ENCODE measurements at regions not wholly inside any gene's neighbourhood (a gene's known extent, or its start where the extent isn't known, plus 50 kb on each side); places are given as distances from the start of the nearest gene placed in this dataset.

DNA sequence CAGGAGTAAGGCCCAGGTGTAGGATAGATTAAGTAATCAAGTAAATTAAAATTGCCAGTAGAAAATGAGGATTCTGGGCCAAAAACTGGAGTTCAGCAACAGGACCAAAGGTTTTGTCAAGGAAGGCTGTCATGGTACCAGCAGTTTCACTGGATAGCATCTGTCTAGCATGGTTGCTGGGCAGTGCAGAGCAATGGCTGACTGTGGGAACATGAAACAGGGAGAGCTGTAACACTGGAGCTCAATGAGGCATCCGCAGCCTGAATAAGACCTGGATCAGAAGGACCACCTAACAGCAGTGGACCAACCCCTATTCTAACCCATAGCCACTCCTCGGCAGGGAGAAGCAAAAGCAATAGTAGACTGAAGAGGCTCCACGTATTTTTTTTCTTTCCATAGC lies 132.4 kb downstream of the ATOH1 start (continued):
- TF ChIP-seq JUNB (IDR thresholded peaks at IDR 0.05; ENCODE audit: unreplicated experiment): no peak
- TF ChIP-seq, protein P1, sequence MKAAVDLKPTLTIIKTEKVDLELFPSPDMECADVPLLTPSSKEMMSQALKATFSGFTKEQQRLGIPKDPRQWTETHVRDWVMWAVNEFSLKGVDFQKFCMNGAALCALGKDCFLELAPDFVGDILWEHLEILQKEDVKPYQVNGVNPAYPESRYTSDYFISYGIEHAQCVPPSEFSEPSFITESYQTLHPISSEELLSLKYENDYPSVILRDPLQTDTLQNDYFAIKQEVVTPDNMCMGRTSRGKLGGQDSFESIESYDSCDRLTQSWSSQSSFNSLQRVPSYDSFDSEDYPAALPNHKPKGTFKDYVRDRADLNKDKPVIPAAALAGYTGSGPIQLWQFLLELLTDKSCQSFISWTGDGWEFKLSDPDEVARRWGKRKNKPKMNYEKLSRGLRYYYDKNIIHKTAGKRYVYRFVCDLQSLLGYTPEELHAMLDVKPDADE (IDR thresholded peaks at IDR 0.05): no peak
- TF ChIP-seq NANOG (IDR thresholded peaks at IDR 0.05; ENCODE audit: borderline replicate concordance): no peak

DNA sequence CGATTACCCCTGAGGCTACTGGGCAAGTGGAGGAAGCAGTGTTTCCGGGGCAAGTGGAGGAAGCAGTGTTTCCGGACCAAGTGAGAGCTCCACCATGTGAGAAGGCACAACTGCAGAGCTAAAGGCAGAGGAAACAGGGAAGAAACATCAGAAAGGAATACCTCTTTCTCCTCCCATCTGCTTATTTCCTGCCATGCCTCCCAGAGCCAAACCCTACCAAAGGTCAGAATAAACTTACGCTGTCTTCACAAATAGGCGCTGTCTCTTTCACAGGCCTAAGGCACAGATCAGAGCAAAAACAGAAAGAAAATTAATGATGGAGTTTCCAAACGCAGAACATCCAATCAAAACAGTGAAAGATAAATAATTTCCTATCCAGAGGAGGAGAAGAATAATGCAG lies 153.0 kb downstream of the ATOH1 start:
- Histone ChIP-seq H3K9me2 (ENCODE audit: insufficient read depth) (no peaks in the 10 kb centered on the region), H3K4me3 (no peak overlapping the region), H2AFZ (peak overlapping the region; percentile 80), H3F3A (replicated peaks; ENCODE audit: low read depth) (no peaks in the 10 kb centered on the region), H4K20me1 (replicated peaks; ENCODE audit: insufficient read depth) (no peaks in the 10 kb centered on the region), H3K36me3 (ENCODE audit: insufficient read depth) (0 out of 2 replicates have a peak, but pooled peaks cover 3% of the 10 kb centered on the region), H3K27me3 (ENCODE audit: insufficient read depth) (no peaks in the 10 kb centered on the region), H3K4me2 (no peak overlapping the region), H3K79me2 (replicated peaks; ENCODE audit: insufficient read depth) (no peaks in the 10 kb centered on the region), H3K27ac (ENCODE audit: low read depth) (no peak overlapping the region), H3K4me1 (ENCODE audit: insufficient read depth) (no peaks in the 10 kb centered on the region)
- Mint-ChIP-seq H3K27ac (no peak overlapping the region), H3K4me1 (peaks cover 2% of the 10 kb centered on the region; the same call in 2 of the 3 replicates), H3K27me3 (ENCODE audit: insufficient read depth, low read depth, poor library complexity) (peaks cover 2% of the 10 kb centered on the region), H3K36me3 (ENCODE audit: low read depth) (peaks cover 9% of the 10 kb centered on the region), H3K9me3 (peaks cover 19% of the 10 kb centered on the region), H3K4me3 (no peak overlapping the region)
- DNase-seq (ENCODE audit: low spot score): no peak
- ATAC-seq: no peak
- TF ChIP-seq STAT1 (IDR thresholded peaks at IDR 0.05; ENCODE audit: unreplicated experiment): no peak
- TF ChIP-seq JUNB (IDR thresholded peaks at IDR 0.05; ENCODE audit: unreplicated experiment): no peak
- TF ChIP-seq, protein P2, sequence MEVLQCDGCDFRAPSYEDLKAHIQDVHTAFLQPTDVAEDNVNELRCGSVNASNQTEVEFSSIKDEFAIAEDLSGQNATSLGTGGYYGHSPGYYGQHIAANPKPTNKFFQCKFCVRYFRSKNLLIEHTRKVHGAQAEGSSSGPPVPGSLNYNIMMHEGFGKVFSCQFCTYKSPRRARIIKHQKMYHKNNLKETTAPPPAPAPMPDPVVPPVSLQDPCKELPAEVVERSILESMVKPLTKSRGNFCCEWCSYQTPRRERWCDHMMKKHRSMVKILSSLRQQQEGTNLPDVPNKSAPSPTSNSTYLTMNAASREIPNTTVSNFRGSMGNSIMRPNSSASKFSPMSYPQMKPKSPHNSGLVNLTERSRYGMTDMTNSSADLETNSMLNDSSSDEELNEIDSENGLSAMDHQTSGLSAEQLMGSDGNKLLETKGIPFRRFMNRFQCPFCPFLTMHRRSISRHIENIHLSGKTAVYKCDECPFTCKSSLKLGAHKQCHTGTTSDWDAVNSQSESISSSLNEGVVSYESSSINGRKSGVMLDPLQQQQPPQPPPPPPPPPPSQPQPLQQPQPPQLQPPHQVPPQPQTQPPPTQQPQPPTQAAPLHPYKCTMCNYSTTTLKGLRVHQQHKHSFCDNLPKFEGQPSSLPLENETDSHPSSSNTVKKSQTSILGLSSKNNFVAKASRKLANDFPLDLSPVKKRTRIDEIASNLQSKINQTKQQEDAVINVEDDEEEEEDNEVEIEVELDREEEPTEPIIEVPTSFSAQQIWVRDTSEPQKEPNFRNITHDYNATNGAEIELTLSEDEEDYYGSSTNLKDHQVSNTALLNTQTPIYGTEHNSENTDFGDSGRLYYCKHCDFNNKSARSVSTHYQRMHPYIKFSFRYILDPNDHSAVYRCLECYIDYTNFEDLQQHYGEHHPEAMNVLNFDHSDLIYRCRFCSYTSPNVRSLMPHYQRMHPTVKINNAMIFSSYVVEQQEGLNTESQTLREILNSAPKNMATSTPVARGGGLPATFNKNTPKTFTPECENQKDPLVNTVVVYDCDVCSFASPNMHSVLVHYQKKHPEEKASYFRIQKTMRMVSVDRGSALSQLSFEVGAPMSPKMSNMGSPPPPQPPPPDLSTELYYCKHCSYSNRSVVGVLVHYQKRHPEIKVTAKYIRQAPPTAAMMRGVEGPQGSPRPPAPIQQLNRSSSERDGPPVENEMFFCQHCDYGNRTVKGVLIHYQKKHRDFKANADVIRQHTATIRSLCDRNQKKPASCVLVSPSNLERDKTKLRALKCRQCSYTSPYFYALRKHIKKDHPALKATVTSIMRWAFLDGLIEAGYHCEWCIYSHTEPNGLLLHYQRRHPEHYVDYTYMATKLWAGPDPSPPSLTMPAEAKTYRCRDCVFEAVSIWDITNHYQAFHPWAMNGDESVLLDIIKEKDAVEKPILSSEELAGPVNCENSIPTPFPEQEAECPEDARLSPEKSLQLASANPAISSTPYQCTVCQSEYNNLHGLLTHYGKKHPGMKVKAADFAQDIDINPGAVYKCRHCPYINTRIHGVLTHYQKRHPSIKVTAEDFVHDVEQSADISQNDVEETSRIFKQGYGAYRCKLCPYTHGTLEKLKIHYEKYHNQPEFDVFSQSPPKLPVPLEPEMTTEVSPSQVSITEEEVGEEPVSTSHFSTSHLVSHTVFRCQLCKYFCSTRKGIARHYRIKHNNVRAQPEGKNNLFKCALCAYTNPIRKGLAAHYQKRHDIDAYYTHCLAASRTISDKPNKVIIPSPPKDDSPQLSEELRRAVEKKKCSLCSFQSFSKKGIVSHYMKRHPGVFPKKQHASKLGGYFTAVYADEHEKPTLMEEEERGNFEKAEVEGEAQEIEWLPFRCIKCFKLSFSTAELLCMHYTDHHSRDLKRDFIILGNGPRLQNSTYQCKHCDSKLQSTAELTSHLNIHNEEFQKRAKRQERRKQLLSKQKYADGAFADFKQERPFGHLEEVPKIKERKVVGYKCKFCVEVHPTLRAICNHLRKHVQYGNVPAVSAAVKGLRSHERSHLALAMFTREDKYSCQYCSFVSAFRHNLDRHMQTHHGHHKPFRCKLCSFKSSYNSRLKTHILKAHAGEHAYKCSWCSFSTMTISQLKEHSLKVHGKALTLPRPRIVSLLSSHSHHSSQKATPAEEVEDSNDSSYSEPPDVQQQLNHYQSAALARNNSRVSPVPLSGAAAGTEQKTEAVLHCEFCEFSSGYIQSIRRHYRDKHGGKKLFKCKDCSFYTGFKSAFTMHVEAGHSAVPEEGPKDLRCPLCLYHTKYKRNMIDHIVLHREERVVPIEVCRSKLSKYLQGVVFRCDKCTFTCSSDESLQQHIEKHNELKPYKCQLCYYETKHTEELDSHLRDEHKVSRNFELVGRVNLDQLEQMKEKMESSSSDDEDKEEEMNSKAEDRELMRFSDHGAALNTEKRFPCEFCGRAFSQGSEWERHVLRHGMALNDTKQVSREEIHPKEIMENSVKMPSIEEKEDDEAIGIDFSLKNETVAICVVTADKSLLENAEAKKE (CRISPR knock-in tag; IDR thresholded peaks at IDR 0.05): no peak
- no peak for TF ChIP-seq NANOG (IDR thresholded peaks at IDR 0.05; ENCODE audit: borderline replicate concordance)
- TF ChIP-seq, protein P1 (IDR thresholded peaks at IDR 0.05): no peak
- TF ChIP-seq, protein P3, sequence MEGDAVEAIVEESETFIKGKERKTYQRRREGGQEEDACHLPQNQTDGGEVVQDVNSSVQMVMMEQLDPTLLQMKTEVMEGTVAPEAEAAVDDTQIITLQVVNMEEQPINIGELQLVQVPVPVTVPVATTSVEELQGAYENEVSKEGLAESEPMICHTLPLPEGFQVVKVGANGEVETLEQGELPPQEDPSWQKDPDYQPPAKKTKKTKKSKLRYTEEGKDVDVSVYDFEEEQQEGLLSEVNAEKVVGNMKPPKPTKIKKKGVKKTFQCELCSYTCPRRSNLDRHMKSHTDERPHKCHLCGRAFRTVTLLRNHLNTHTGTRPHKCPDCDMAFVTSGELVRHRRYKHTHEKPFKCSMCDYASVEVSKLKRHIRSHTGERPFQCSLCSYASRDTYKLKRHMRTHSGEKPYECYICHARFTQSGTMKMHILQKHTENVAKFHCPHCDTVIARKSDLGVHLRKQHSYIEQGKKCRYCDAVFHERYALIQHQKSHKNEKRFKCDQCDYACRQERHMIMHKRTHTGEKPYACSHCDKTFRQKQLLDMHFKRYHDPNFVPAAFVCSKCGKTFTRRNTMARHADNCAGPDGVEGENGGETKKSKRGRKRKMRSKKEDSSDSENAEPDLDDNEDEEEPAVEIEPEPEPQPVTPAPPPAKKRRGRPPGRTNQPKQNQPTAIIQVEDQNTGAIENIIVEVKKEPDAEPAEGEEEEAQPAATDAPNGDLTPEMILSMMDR (conservative IDR thresholded peaks at IDR 0.05; ENCODE audit: low read depth in 2 of 2): no peak
- no peak for TF ChIP-seq ZNF331 (CRISPR knock-in tag; IDR thresholded peaks at IDR 0.05; ENCODE audit: low read depth)
- TF ChIP-seq CREB1 (CRISPR knock-in tag; IDR thresholded peaks at IDR 0.05; ENCODE audit: low read depth): no peak
- TF ChIP-seq, protein P4, sequence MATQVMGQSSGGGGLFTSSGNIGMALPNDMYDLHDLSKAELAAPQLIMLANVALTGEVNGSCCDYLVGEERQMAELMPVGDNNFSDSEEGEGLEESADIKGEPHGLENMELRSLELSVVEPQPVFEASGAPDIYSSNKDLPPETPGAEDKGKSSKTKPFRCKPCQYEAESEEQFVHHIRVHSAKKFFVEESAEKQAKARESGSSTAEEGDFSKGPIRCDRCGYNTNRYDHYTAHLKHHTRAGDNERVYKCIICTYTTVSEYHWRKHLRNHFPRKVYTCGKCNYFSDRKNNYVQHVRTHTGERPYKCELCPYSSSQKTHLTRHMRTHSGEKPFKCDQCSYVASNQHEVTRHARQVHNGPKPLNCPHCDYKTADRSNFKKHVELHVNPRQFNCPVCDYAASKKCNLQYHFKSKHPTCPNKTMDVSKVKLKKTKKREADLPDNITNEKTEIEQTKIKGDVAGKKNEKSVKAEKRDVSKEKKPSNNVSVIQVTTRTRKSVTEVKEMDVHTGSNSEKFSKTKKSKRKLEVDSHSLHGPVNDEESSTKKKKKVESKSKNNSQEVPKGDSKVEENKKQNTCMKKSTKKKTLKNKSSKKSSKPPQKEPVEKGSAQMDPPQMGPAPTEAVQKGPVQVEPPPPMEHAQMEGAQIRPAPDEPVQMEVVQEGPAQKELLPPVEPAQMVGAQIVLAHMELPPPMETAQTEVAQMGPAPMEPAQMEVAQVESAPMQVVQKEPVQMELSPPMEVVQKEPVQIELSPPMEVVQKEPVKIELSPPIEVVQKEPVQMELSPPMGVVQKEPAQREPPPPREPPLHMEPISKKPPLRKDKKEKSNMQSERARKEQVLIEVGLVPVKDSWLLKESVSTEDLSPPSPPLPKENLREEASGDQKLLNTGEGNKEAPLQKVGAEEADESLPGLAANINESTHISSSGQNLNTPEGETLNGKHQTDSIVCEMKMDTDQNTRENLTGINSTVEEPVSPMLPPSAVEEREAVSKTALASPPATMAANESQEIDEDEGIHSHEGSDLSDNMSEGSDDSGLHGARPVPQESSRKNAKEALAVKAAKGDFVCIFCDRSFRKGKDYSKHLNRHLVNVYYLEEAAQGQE (IDR thresholded peaks at IDR 0.05; ENCODE audit: unreplicated experiment): no peak
- TF ChIP-seq EZH2 (IDR thresholded peaks at IDR 0.05; ENCODE audit: low read depth, unreplicated experiment): no peak
- TF ChIP-seq POLR2AphosphoS5 (IDR thresholded peaks at IDR 0.05; ENCODE audit: low read depth): no peak
- no peak for TF ChIP-seq ZNF114 (CRISPR knock-in tag; IDR thresholded peaks at IDR 0.05)

Data from GM23338 (cell line).